PFSK-1 (cell line): ENCODE measurements at regions not wholly inside any gene's neighbourhood (a gene's known extent, or its start where the extent isn't known, plus 50 kb on each side); places are given as distances from the start of the nearest gene placed in this dataset.

Source experiments
- FOXP2 ChIP-seq: optimal IDR thresholded peaks from 2 replicates; pipeline ENCODE3; 2011; ENCODE audit warnings: borderline replicate concordance, control low read depth, inconsistent platforms; ENCODE audit not compliant: insufficient read depth; ENCODE audit errors: extremely low read length, extremely low read depth
- POLR2AphosphoS5 ChIP-seq: IDR thresholded peaks from 2 replicates; pipeline ENCODE4 v1.6.1; 2012; ENCODE audit warnings: low read depth, mild to moderate bottlenecking, control low read depth, low read length, moderate library complexity
- SIN3A ChIP-seq: IDR thresholded peaks from 2 replicates; pipeline ENCODE4 v1.6.1; 2012; ENCODE audit warnings: mild to moderate bottlenecking, low read length, moderate library complexity, borderline replicate concordance; ENCODE audit not compliant: insufficient read depth
- TAF1 ChIP-seq: IDR thresholded peaks from 2 replicates; pipeline ENCODE4 v1.6.1; 2012; ENCODE audit warnings: low read length, control low read depth, borderline replicate concordance; ENCODE audit not compliant: insufficient read depth
- TF ChIP-seq, protein P1 (sequence below), 2 experiments: IDR thresholded peaks; 2 replicates each; pipeline versions ENCODE4 v1.6.1 to v1.8.0; 2011 to 2012; ENCODE audit warnings: low read depth in 2 of 2, low read length in 2 of 2, control low read depth in 1 of 2, inconsistent platforms in 1 of 2, mild to moderate bottlenecking in 1 of 2, moderate library complexity in 1 of 2; ENCODE audit not compliant: insufficient read depth in 1 of 2

DNA sequence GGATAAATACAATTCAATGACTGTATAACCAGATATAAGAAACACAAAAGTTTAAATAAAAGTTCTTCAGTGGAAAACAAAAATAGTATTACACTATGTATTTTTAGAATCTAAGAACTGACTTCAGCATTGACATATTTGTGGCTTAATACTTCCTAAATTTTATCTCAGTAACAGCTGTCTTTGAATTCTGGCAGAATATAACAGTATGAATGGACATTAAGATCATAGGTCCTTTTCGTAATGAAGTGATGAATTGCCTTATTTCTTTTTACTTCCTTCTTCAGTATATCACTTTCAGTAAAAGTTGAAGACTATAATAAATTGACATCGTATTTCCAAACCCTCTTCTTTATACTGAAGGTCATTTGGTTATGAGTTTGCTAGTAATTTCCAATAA is 1030.0 kb downstream of the MRPL39 start:
- TF ChIP-seq, protein P1, sequence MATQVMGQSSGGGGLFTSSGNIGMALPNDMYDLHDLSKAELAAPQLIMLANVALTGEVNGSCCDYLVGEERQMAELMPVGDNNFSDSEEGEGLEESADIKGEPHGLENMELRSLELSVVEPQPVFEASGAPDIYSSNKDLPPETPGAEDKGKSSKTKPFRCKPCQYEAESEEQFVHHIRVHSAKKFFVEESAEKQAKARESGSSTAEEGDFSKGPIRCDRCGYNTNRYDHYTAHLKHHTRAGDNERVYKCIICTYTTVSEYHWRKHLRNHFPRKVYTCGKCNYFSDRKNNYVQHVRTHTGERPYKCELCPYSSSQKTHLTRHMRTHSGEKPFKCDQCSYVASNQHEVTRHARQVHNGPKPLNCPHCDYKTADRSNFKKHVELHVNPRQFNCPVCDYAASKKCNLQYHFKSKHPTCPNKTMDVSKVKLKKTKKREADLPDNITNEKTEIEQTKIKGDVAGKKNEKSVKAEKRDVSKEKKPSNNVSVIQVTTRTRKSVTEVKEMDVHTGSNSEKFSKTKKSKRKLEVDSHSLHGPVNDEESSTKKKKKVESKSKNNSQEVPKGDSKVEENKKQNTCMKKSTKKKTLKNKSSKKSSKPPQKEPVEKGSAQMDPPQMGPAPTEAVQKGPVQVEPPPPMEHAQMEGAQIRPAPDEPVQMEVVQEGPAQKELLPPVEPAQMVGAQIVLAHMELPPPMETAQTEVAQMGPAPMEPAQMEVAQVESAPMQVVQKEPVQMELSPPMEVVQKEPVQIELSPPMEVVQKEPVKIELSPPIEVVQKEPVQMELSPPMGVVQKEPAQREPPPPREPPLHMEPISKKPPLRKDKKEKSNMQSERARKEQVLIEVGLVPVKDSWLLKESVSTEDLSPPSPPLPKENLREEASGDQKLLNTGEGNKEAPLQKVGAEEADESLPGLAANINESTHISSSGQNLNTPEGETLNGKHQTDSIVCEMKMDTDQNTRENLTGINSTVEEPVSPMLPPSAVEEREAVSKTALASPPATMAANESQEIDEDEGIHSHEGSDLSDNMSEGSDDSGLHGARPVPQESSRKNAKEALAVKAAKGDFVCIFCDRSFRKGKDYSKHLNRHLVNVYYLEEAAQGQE (IDR thresholded peaks at IDR 0.05; ENCODE audit: insufficient read depth in 1 of 2, low read depth in 2 of 2, low read length in 2 of 2): no peak
- no peak for TF ChIP-seq FOXP2
- TF ChIP-seq TAF1: no peak
- no peak for TF ChIP-seq SIN3A
- TF ChIP-seq POLR2AphosphoS5: no peak

DNA sequence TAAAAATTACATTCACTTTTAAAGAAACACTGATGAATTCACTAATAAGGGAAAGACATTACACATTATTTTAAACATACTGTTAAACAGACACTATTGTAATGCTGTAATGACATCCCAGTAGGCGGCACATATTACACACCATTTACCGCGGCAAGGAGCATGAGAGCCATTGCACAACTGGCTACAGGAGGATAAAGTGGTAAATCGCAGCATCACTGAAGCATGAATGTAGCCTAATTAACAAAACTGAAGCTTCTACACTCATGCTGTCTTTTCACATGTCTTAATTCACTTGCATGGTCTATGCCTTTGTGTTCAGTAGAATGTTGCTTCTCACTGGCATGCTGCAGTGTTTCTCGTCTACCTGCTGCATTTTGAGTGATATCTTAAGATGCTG is 1046.0 kb downstream of the MRPL39 start:
- TF ChIP-seq FOXP2: no peak
- TF ChIP-seq TAF1: no peak
- TF ChIP-seq, protein P1 (IDR thresholded peaks at IDR 0.05; ENCODE audit: insufficient read depth in 1 of 2, low read depth in 2 of 2, low read length in 2 of 2): no peak
- TF ChIP-seq SIN3A: no peak
- no peak for TF ChIP-seq POLR2AphosphoS5

DNA sequence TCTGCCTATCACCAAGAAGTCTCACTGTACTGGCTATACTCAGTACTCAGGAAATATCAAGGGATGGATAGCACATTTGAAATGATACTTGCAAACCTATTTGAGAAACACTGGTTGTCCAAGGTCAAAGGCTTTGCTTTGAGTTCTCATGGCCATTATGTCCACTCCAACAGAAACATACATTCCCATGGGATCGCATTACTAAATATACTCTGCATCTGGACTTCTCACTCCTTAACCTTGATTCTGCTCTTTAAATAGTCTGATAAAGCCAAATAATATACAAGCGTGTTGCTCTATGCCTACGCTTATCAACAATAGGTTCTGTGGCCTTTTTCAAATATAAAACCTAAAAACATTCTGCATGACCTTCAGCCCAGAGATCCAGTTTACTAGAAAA is 1054.8 kb downstream of the MRPL39 start:
- TF ChIP-seq, protein P1 (IDR thresholded peaks at IDR 0.05; ENCODE audit: insufficient read depth in 1 of 2, low read depth in 2 of 2, low read length in 2 of 2): no peak
- TF ChIP-seq FOXP2 (no peak), TAF1 (no peak), POLR2AphosphoS5 (no peak), SIN3A (no peak)

DNA sequence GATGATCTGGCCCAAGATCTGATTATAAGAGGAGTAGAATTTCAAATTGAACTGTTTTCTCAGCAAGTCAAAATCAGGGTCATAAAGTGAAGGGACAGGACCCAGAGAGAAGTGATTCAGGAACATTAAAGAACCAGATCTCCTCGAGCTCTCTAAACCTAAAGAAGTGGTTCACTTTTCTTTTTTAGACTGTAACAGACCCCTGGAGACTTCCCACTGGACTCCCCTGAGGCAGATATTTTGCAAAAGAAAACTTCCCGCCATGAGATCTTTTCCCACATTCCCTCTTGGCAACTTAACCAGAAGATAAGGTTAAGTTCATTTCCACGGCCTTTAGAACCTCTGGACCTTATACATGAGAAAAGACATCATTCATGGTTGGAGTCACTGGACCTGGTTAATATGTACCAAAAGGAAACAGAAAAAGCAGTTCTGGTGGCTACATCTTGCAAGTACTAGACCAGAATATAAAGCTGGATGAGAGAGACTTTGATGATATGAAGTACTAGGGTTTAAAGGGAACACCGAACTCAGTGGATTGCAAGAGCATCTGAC is 1061.4 kb downstream of the MRPL39 start:
- TF ChIP-seq POLR2AphosphoS5 (no peak), SIN3A (no peak), TAF1 (no peak), FOXP2 (no peak)
- TF ChIP-seq, protein P1 (IDR thresholded peaks at IDR 0.05; ENCODE audit: insufficient read depth in 1 of 2, low read depth in 2 of 2, low read length in 2 of 2): no peak

DNA sequence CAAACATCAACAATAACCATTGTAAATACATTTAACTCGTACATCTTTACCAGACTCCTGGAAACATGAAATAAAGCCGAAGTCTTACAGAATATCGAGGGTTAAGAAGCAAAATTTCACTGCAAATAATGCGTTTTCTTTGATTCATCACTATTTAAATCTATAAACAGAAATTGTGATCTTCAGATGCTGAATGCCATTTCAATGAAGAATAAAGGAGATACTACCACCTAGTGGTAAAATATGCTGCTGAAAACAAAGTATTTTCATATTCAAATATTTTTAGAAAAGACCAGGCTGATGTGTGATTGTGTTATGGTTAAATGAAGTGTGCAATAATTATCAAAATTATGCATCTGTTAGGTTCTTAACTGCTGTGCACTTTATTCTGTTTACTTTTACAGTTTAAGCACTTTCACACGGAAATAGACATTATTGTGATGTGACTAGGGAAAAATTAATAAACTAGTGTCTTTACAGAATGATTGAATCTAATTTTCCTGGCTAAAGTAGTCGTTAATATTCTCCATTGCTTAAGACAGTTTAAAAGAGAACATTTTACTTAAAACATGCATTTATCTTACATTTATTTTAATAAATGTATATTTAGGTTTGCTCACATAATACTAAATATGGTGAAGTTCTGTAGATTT is 1093.1 kb downstream of the MRPL39 start:
- TF ChIP-seq FOXP2 (no peak), TAF1 (no peak), POLR2AphosphoS5 (no peak), SIN3A (no peak)
- TF ChIP-seq, protein P1 (IDR thresholded peaks at IDR 0.05; ENCODE audit: insufficient read depth in 1 of 2, low read depth in 2 of 2, low read length in 2 of 2): no peak
